Panc1 (cell line): ENCODE measurements at regions not wholly inside any gene's neighbourhood (a gene's known extent, or its start where the extent isn't known, plus 50 kb on each side); places are given as distances from the start of the nearest gene placed in this dataset.

ENCODE experiments used
- ATAC-seq: fragments of 200-7000 bp; cut with Tn5 transposase; 2 replicates; pipeline ENCODE4 v1.9.1; 2020; ENCODE audit warnings: mild to moderate bottlenecking, moderate library complexity
- BruUV-seq: library from RNA; stranded (reverse); fragments of 400-500 nt; replicated peaks from 2 replicates; lab custom pipeline; 2021; lab: Mats Ljungman, UMichigan
- CTCF ChIA-PET: fragments of 300-600 bp; sonication (Branson Sonifier 250); formaldehyde crosslinking; loops from one replicate; lab custom pipeline; 2022; ENCODE audit warnings: antibody characterized with exemption; lab: Charles Lee
- POLR2A ChIA-PET: fragments of 300-600 bp; sonication (Branson Sonifier 250); formaldehyde crosslinking; loops from one replicate; lab custom pipeline; 2022; ENCODE audit warnings: antibody characterized with exemption; lab: Charles Lee
- DNase-seq: peaks from one replicate; pipeline ENCODE4 v3.0.0-alpha.2; 2010; ENCODE audit warnings: low read depth, low spot score
- H3K27ac ChIP-seq: 2 replicates; pipeline ENCODE4 v1.5.1; 2011; ENCODE audit warnings: mild to moderate bottlenecking, low read length, inconsistent platforms
- H3K27me3 ChIP-seq: fragments of 200-500 bp; sonication (Bioruptor generic); 2 replicates; pipeline ENCODE4 v1.6.0; 2014; ENCODE audit warnings: low read length, inconsistent platforms; ENCODE audit not compliant: control insufficient read depth, insufficient read depth
- H3K36me3 ChIP-seq: fragments of 200-500 bp; sonication (Bioruptor generic); 2 replicates; pipeline ENCODE4 v1.5.1; 2014; ENCODE audit warnings: inconsistent platforms, mild to moderate bottlenecking, low read length, moderate library complexity; ENCODE audit not compliant: control insufficient read depth, insufficient read depth
- H3K4me1 ChIP-seq: 2 replicates; pipeline ENCODE4 v1.5.1; 2011; ENCODE audit warnings: inconsistent platforms, mild to moderate bottlenecking, low read length, moderate library complexity; ENCODE audit not compliant: control insufficient read depth, insufficient read depth
- H3K4me3 ChIP-seq, 2 experiments: 2 replicates each; pipeline ENCODE4 v1.5.1; 2011 to 2012; ENCODE audit warnings: low read depth in 2 of 2, low read length in 2 of 2, mild to moderate bottlenecking in 2 of 2, inconsistent platforms in 1 of 2, moderate library complexity in 1 of 2
- H3K9me3 ChIP-seq: fragments of 200-500 bp; sonication (Bioruptor generic); 2 replicates; pipeline ENCODE4 v1.5.1; 2014; ENCODE audit warnings: low read depth, mild to moderate bottlenecking, inconsistent platforms, low read length, moderate library complexity; ENCODE audit not compliant: control insufficient read depth, insufficient read depth
- POLR2AphosphoS5 ChIP-seq: IDR thresholded peaks from 2 replicates; pipeline ENCODE4 v1.6.1; 2012; ENCODE audit warnings: mild to moderate bottlenecking, low read depth, low read length, moderate library complexity
- SIN3A ChIP-seq: IDR thresholded peaks from 2 replicates; pipeline ENCODE4 v1.6.1; 2012; ENCODE audit warnings: low read depth, mild to moderate bottlenecking, low read length, moderate library complexity, borderline replicate concordance; ENCODE audit not compliant: insufficient read depth
- TCF7L2 ChIP-seq: IDR thresholded peaks from 2 replicates; pipeline ENCODE4 v1.6.1; 2011; ENCODE audit warnings: mild to moderate bottlenecking, low read depth, low read length, inconsistent platforms
- in situ Hi-C: cut with HindIII; loops from 2 replicates; pipeline ENCODE4 v1.10.0; 2016; ENCODE audit warnings: low sequenced_read_pairs, low pct_unique_long_range_greater_than_20kb
- intact Hi-C: fragments of 100-400 bp; cut with micrococcal nuclease; formaldehyde crosslinking; loops from one replicate; pipeline ENCODE4 v1.10.0; 2022; ENCODE audit not compliant: unreplicated experiment
- TF ChIP-seq, protein P1 (sequence below), 2 experiments: IDR thresholded peaks; 2 replicates each; pipeline ENCODE4 v1.6.1; 2011 to 2012; ENCODE audit warnings: low read depth in 2 of 2, control low read depth in 1 of 2, low read length in 1 of 2, mild to moderate bottlenecking in 1 of 2, moderate library complexity in 1 of 2; ENCODE audit not compliant: insufficient read depth in 1 of 2
- TF ChIP-seq, protein P2 (sequence below): fragments of 450-650 bp; IDR thresholded peaks from 2 replicates; pipeline ENCODE4 v1.5.1; 2017; ENCODE audit warnings: mild to moderate bottlenecking

DNA sequence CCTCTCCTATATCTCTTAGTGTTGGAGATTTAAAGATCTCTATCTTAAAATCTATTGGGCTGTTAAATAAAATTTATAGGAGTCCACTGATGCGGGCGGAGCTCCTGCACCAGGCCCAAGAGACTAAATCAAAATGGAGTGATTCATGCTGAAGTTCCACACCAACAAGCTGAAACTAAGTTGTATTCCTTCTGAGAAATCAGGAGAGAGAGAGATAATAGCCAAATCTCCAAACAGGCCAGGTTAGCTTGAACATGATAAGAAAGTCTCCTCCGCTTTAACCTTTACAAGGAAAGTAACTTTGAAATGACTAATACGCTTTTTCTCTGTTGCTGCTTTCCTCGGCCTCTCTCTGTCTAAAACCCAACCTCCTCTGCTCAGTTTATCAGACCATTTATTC lies 241.9 kb upstream of the NBEA start:
- ChIA-PET POLR2A (no interaction called here), CTCF (no interaction called here)
- intact Hi-C loops (no loop called here), in situ Hi-C loops (no loop called here)
- BruUV-seq = no TSS peak
- H3K9me3 ChIP-seq = no peaks in the 10 kb centered on the region
- no peaks in the 10 kb centered on the region for H3K36me3 ChIP-seq
- TF ChIP-seq, protein P1, sequence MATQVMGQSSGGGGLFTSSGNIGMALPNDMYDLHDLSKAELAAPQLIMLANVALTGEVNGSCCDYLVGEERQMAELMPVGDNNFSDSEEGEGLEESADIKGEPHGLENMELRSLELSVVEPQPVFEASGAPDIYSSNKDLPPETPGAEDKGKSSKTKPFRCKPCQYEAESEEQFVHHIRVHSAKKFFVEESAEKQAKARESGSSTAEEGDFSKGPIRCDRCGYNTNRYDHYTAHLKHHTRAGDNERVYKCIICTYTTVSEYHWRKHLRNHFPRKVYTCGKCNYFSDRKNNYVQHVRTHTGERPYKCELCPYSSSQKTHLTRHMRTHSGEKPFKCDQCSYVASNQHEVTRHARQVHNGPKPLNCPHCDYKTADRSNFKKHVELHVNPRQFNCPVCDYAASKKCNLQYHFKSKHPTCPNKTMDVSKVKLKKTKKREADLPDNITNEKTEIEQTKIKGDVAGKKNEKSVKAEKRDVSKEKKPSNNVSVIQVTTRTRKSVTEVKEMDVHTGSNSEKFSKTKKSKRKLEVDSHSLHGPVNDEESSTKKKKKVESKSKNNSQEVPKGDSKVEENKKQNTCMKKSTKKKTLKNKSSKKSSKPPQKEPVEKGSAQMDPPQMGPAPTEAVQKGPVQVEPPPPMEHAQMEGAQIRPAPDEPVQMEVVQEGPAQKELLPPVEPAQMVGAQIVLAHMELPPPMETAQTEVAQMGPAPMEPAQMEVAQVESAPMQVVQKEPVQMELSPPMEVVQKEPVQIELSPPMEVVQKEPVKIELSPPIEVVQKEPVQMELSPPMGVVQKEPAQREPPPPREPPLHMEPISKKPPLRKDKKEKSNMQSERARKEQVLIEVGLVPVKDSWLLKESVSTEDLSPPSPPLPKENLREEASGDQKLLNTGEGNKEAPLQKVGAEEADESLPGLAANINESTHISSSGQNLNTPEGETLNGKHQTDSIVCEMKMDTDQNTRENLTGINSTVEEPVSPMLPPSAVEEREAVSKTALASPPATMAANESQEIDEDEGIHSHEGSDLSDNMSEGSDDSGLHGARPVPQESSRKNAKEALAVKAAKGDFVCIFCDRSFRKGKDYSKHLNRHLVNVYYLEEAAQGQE (IDR thresholded peaks at IDR 0.05; ENCODE audit: insufficient read depth in 1 of 2, low read depth in 2 of 2, low read length in 1 of 2) = no peak
- no peak for TF ChIP-seq SIN3A
- ATAC-seq = no peak
- no peak for DNase-seq
- no peaks in the 10 kb centered on the region for H3K4me1 ChIP-seq
- no peak overlapping the region for H3K4me3 ChIP-seq
- H3K27me3 ChIP-seq = no peaks in the 10 kb centered on the region
- H3K27ac ChIP-seq = no peak overlapping the region

DNA sequence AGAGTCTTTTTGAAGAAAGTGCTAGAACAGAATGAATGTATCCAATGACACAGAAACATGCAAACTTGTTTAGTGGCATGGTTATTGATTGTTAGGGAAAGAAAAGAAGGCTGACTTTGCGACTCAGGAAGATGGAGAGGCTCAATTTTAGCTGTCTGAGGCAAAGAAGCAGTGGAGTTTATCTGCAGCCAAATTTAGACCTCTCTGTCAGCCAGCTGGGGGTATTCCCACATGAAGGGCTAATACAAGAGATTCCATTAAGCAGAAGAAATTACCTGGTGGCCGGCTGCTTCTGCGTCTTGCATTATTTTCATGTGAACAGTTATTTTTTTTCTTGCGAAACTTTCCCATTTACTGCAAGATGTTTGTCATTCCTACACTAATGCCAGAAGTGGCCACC lies 240.2 kb upstream of the NBEA start:
- H3K9me3 ChIP-seq = no peaks in the 10 kb centered on the region
- ATAC-seq = no peak
- no peak overlapping the region for H3K27ac ChIP-seq
- TF ChIP-seq SIN3A = no peak
- TF ChIP-seq, protein P2, sequence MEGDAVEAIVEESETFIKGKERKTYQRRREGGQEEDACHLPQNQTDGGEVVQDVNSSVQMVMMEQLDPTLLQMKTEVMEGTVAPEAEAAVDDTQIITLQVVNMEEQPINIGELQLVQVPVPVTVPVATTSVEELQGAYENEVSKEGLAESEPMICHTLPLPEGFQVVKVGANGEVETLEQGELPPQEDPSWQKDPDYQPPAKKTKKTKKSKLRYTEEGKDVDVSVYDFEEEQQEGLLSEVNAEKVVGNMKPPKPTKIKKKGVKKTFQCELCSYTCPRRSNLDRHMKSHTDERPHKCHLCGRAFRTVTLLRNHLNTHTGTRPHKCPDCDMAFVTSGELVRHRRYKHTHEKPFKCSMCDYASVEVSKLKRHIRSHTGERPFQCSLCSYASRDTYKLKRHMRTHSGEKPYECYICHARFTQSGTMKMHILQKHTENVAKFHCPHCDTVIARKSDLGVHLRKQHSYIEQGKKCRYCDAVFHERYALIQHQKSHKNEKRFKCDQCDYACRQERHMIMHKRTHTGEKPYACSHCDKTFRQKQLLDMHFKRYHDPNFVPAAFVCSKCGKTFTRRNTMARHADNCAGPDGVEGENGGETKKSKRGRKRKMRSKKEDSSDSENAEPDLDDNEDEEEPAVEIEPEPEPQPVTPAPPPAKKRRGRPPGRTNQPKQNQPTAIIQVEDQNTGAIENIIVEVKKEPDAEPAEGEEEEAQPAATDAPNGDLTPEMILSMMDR = no peak
- no peak for TF ChIP-seq TCF7L2
- TF ChIP-seq POLR2AphosphoS5 = no peak
- TF ChIP-seq, protein P1 (IDR thresholded peaks at IDR 0.05; ENCODE audit: insufficient read depth in 1 of 2, low read depth in 2 of 2, low read length in 1 of 2) = no peak
- in situ Hi-C loops (no loop called here), intact Hi-C loops (no loop called here)
- CTCF ChIA-PET = no interaction called here
- no peaks in the 10 kb centered on the region for H3K36me3 ChIP-seq
- no peak overlapping the region for H3K4me3 ChIP-seq
- no peaks in the 10 kb centered on the region for H3K27me3 ChIP-seq
- POLR2A ChIA-PET = no interaction called here
- H3K4me1 ChIP-seq = no peaks in the 10 kb centered on the region
- DNase-seq = no peak
- no TSS peak for BruUV-seq
